ENCODE measurements at regions not wholly inside any gene's neighbourhood (a gene's known extent, or its start where the extent isn't known, plus 50 kb on each side); places are given as distances from the start of the nearest gene placed in this dataset.

- no peak for DNase-seq
Measured at GRCh38 chr1:234972411-234973191, 156.0 kb downstream of the TOMM20 start.

GRCh38 chr1:234971586-234972297 lies 156.9 kb downstream of the TOMM20 start:
- DNase-seq: no peak

GRCh38 chr1:234970731-234971476 lies 157.7 kb downstream of the TOMM20 start:
- DNase-seq: no peak

- DNase-seq: no peak
Measured at GRCh38 chr1:234970401-234970730, 158.3 kb downstream of the TOMM20 start.

- DNase-seq: no peak
Measured at GRCh38 chr1:234969581-234970400, 158.8 kb downstream of the TOMM20 start.

GRCh38 chr1:234969011-234969441 lies 159.6 kb downstream of the TOMM20 start:
- no peak for DNase-seq

GRCh38 chr1:234968451-234968850 lies 160.2 kb downstream of the TOMM20 start:
- no peak for DNase-seq

GRCh38 chr1:234967121-234967520 lies 161.5 kb downstream of the TOMM20 start:
- DNase-seq: no peak

GRCh38 chr1:234965111-234965510 lies 163.5 kb downstream of the TOMM20 start:
- DNase-seq: no peak

- no peak for DNase-seq
Measured at GRCh38 chr1:234963904-234964702, 164.5 kb downstream of the TOMM20 start.

GRCh38 chr1:234963180-234963903 lies 165.3 kb downstream of the TOMM20 start:
- peak; percentile 83 for DNase-seq

- no peak for DNase-seq
Measured at GRCh38 chr1:234962340-234962989, 166.2 kb downstream of the TOMM20 start.

GRCh38 chr1:234961456-234962339 lies 166.9 kb downstream of the TOMM20 start:
- DNase-seq: no peak

- DNase-seq: no peak
Measured at GRCh38 chr1:234960722-234961455, 167.7 kb downstream of the TOMM20 start.

- no peak for DNase-seq
Measured at GRCh38 chr1:234958706-234959657, 169.7 kb downstream of the TOMM20 start.

- DNase-seq: no peak
Measured at GRCh38 chr1:234958066-234958705, 170.5 kb downstream of the TOMM20 start.
